ENCODE measurements at regions not wholly inside any gene's neighbourhood (a gene's known extent, or its start where the extent isn't known, plus 50 kb on each side); places are given as distances from the start of the nearest gene placed in this dataset.
"Not testable (repeated sequence)": the region's sequence is repeated elsewhere in the genome, so short reads cannot be mapped to it uniquely, and the experiment has no call there.

GRCh38 chr1:29557066-29557465 is 320.7 kb downstream of the PTPRU start:
- DNase-seq (ENCODE audit: extremely low read depth, low read depth), result no peak

- no peak for DNase-seq (ENCODE audit: extremely low read depth, low read depth)
These were observed 320.3 kb downstream of the PTPRU start for GRCh38 chr1:29556657-29557056.

- no peak for DNase-seq (ENCODE audit: extremely low read depth, low read depth)
These were observed 318.8 kb downstream of the PTPRU start for GRCh38 chr1:29555043-29555620.

GRCh38 chr1:29554208-29554778 is 318.0 kb downstream of the PTPRU start:
- no peak for DNase-seq (ENCODE audit: extremely low read depth, low read depth)

GRCh38 chr1:29551123-29551936 is 315.0 kb downstream of the PTPRU start:
- no peak for DNase-seq (ENCODE audit: extremely low read depth, low read depth)

GRCh38 chr1:29550119-29550841 is 314.0 kb downstream of the PTPRU start:
- no peak for DNase-seq (ENCODE audit: extremely low read depth, low read depth)

- DNase-seq (ENCODE audit: extremely low read depth, low read depth), result not testable (repeated sequence)
These were observed 313.4 kb downstream of the PTPRU start for GRCh38 chr1:29549728-29550118.

- DNase-seq (ENCODE audit: extremely low read depth, low read depth), result no peak
These were observed 312.7 kb downstream of the PTPRU start for GRCh38 chr1:29549001-29549400.

- no peak for DNase-seq (ENCODE audit: extremely low read depth, low read depth)
These were observed 311.8 kb downstream of the PTPRU start for GRCh38 chr1:29548091-29548490.

GRCh38 chr1:29547300-29547699 is 311.0 kb downstream of the PTPRU start:
- DNase-seq (ENCODE audit: extremely low read depth, low read depth), result no peak

- no peak for DNase-seq (ENCODE audit: extremely low read depth, low read depth)
These were observed 310.2 kb downstream of the PTPRU start for GRCh38 chr1:29546496-29546895.

- DNase-seq (ENCODE audit: extremely low read depth, low read depth), result no peak
These were observed 308.1 kb downstream of the PTPRU start for GRCh38 chr1:29544406-29544805.

GRCh38 chr1:29543586-29543985 is 307.3 kb downstream of the PTPRU start:
- no peak for DNase-seq (ENCODE audit: extremely low read depth, low read depth)

- DNase-seq (ENCODE audit: extremely low read depth, low read depth), result no peak
These were observed 306.2 kb downstream of the PTPRU start for GRCh38 chr1:29542548-29542947.

- DNase-seq (ENCODE audit: extremely low read depth, low read depth), result no peak
These were observed 305.3 kb downstream of the PTPRU start for GRCh38 chr1:29541631-29542030.

- no peak for DNase-seq (ENCODE audit: extremely low read depth, low read depth)
These were observed 304.6 kb downstream of the PTPRU start for GRCh38 chr1:29540801-29541357.

GRCh38 chr1:29539971-29540370 is 303.6 kb downstream of the PTPRU start:
- DNase-seq (ENCODE audit: extremely low read depth, low read depth), result no peak

- no peak for DNase-seq (ENCODE audit: extremely low read depth, low read depth)
These were observed 302.3 kb downstream of the PTPRU start for GRCh38 chr1:29538586-29538985.

- DNase-seq (ENCODE audit: extremely low read depth, low read depth), result no peak
These were observed 296.4 kb downstream of the PTPRU start for GRCh38 chr1:29532751-29533150.

GRCh38 chr1:29532285-29532684 is 296.0 kb downstream of the PTPRU start:
- no peak for DNase-seq (ENCODE audit: extremely low read depth, low read depth)

GRCh38 chr1:29531596-29531995 is 295.3 kb downstream of the PTPRU start:
- no peak for DNase-seq (ENCODE audit: extremely low read depth, low read depth)

All from NCI-H460 (cell line).